ENCODE measurements at regions not wholly inside any gene's neighbourhood (a gene's known extent, or its start where the extent isn't known, plus 50 kb on each side); places are given as distances from the start of the nearest gene placed in this dataset.

DNA sequence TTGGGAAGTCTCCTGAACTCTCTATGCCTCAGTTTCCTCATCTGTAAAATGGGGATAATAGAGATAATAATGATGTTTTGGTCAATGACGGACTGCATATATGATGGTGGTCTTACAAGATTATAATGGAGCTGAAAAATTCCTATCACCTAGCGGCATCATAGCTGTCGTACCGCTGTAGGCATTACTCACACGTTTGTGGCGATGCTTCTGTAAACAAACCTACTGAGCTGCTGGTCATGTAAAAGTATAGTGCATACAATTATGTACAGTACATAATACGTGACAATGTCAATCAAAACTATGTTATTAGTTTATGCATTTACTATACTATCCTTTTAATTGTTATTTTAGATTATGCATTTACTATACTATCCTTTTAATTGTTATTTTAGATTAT lies 339.1 kb upstream of the NPVF start:
- DNase-seq (ENCODE audit: low spot score in 2 of 2) (no peak), ATAC-seq (no peak)
- H3K9me3 Mint-ChIP-seq: no peaks in the 10 kb centered on the region
- H3K4me1 Mint-ChIP-seq: peaks cover 6% of the 10 kb centered on the region
- no peak overlapping the region for H3K27ac Mint-ChIP-seq
- H3K4me3 Mint-ChIP-seq: no peak overlapping the region
- no peaks in the 10 kb centered on the region for H3K36me3 Mint-ChIP-seq

- DNase-seq (ENCODE audit: low spot score in 2 of 2) (no peak), ATAC-seq (no peak)
- no peak overlapping the region for H3K27ac Mint-ChIP-seq
- H3K4me3 Mint-ChIP-seq: no peak overlapping the region
- H3K36me3 Mint-ChIP-seq: no peaks in the 10 kb centered on the region
- no peaks in the 10 kb centered on the region for H3K9me3 Mint-ChIP-seq
- peaks cover 6% of the 10 kb centered on the region for H3K4me1 Mint-ChIP-seq
Observed at GRCh38 chr7:25569765-25570164, 341.5 kb upstream of the NPVF start.

DNA sequence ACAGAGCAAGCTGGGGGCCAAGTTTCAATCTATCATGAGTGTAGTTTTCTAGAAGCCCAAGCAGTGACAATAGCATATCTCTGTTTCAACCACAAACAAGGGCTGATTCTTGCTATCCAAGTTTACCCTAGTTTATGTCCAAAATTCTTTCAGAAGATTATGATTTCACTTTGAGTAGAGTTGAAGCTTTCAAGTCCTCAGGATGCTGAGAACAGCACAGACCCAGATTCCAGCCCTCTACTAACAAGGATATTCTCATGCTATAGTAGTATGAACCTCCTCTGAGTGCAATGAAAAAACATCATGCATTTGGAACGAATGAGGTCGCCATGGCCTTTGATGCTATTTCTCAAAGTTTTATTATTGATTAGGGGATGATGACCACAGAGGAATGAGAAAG lies 344.1 kb upstream of the NPVF start:
- no peak for ATAC-seq

GRCh38 chr7:25574828-25575227 lies 346.5 kb upstream of the NPVF start:
- no peak for ATAC-seq
- H3K36me3 Mint-ChIP-seq: no peaks in the 10 kb centered on the region
- no peaks in the 10 kb centered on the region for H3K4me1 Mint-ChIP-seq
- H3K27ac Mint-ChIP-seq: no peak overlapping the region
- DNase-seq (ENCODE audit: low spot score in 2 of 2): no peak
- no peak overlapping the region for H3K4me3 Mint-ChIP-seq
- H3K9me3 Mint-ChIP-seq: no peaks in the 10 kb centered on the region

More for the DNA sequence above, 344.1 kb upstream of the NPVF start:
- Mint-ChIP-seq H3K36me3 (no peaks in the 10 kb centered on the region), H3K4me3 (no peak overlapping the region), H3K9me3 (no peaks in the 10 kb centered on the region), H3K4me1 (no peaks in the 10 kb centered on the region), H3K27ac (no peak overlapping the region)
- no peak for DNase-seq (ENCODE audit: low spot score in 2 of 2)

DNA sequence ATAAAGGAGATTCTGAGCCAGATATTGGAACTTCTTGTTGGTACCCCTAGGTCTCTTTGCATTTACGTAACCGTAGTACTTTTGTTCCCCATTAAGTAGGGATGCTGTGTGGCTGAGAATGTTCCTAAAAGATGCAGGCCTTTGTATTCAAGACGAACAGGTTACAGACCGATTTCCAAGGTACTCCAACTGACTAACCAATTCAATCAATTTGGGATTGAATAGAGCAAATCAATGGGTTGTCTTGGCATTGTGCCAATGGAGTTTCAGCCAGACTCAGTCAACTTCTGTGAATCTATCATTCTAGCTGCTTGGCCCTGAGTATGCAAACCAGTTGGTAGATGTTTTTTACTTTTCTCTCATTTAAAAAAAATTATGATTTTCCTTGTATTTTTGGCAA lies 347.3 kb upstream of the NPVF start:
- Mint-ChIP-seq H3K27ac (no peak overlapping the region), H3K36me3 (no peaks in the 10 kb centered on the region), H3K4me1 (no peaks in the 10 kb centered on the region), H3K4me3 (no peak overlapping the region), H3K9me3 (no peaks in the 10 kb centered on the region)
- ATAC-seq (no peak), DNase-seq (ENCODE audit: low spot score in 2 of 2) (no peak)

DNA sequence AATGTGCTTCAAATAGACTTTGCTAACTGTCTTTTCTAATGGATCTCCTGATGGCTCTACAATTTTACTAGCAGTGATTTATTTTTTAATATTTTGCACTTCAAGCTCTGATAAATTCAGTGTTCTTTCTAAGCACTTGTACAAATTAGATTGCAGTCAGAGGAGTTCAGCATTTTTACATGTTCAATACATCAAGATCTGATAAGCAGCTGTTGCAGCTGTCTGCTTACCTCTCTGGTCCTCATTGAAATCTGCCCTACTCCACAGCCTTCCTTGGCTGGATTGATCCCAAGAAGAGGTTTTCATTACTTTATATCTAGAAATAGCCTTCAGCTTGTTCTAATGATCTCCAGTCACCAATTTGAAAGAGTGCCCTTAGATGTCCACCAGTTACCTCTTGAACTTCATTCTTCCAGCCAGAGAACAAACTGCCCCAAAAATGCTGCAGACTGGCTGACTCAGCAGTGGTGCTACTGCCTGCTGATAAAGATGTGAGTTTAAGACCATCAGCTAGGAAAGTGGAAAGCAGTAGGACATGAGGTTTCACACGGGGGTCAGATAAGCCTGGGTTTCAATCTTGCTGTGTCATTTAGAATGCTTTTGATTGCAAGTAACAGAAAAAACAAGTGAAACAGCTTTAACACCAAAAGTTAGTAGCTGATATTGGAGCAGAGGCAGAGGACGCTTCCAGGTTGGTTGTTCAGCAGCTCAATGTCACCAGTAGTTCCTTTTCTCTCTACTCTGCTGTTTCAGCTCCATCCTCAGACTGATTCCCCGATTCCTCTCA lies 350.9 kb upstream of the NPVF start:
- Mint-ChIP-seq H3K27ac (no peak overlapping the region), H3K4me3 (no peak overlapping the region), H3K36me3 (no peaks in the 10 kb centered on the region), H3K9me3 (no peaks in the 10 kb centered on the region), H3K4me1 (no peaks in the 10 kb centered on the region)
- no peak for DNase-seq (ENCODE audit: low spot score in 2 of 2)
- no peak for ATAC-seq

DNA sequence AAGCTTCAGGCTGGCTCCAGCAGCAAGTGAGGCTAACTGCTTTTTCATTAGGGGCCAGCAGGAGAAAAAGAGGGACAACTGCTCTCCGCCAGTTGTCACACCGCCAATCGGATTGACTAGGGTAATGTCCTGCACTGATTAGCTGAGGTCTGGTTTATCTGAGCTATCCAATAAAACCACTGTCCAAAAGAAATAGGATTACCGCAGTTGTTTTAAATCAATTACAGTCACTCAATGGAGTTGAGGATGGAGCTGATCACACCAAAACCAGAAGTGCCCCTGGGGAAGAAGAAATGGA lies 351.4 kb upstream of the NPVF start:
- ATAC-seq: no peak
- H3K9me3 Mint-ChIP-seq: no peaks in the 10 kb centered on the region
- no peak for DNase-seq (ENCODE audit: low spot score in 2 of 2)
- no peak overlapping the region for H3K4me3 Mint-ChIP-seq
- no peaks in the 10 kb centered on the region for H3K4me1 Mint-ChIP-seq
- H3K27ac Mint-ChIP-seq: no peak overlapping the region
- no peaks in the 10 kb centered on the region for H3K36me3 Mint-ChIP-seq

- H3K4me1 Mint-ChIP-seq: no peaks in the 10 kb centered on the region
- DNase-seq (ENCODE audit: low spot score in 2 of 2): no peak
- H3K4me3 Mint-ChIP-seq: no peak overlapping the region
- H3K36me3 Mint-ChIP-seq: no peaks in the 10 kb centered on the region
- H3K9me3 Mint-ChIP-seq: no peaks in the 10 kb centered on the region
- no peak overlapping the region for H3K27ac Mint-ChIP-seq
- no peak for ATAC-seq
Observed at GRCh38 chr7:25580141-25580540, 351.9 kb upstream of the NPVF start.

DNA sequence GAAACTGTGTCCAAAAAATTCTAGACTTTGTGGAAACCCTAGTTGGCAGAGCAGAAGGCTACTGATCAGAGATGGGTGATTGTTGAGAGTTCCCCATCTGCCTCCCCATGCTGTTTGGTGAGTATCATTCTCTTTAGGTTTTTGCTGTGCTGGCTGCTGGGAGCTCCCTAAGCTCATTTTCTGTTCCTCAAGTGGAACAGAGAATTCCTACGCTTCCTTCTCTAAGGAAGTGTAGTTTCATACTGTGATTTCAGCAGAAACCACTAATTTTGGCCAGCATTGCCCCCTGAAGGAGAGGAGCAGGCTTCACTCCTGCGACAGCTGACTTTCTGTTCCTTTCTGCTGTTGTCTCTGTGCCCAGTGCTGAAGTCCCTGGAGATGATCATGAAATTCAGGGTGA lies 355.3 kb upstream of the NPVF start:
- ATAC-seq (no peak), DNase-seq (ENCODE audit: low spot score in 2 of 2) (no peak)
- Mint-ChIP-seq H3K9me3 (no peaks in the 10 kb centered on the region), H3K4me3 (no peak overlapping the region), H3K4me1 (no peaks in the 10 kb centered on the region), H3K36me3 (no peaks in the 10 kb centered on the region), H3K27ac (no peak overlapping the region)

GRCh38 chr7:25584112-25584938 lies 356.0 kb upstream of the NPVF start:
- ATAC-seq: no peak
- no peak for DNase-seq (ENCODE audit: low spot score in 2 of 2)
- Mint-ChIP-seq H3K4me1 (no peaks in the 10 kb centered on the region), H3K36me3 (no peaks in the 10 kb centered on the region), H3K4me3 (no peak overlapping the region), H3K9me3 (no peaks in the 10 kb centered on the region), H3K27ac (no peak overlapping the region)

DNA sequence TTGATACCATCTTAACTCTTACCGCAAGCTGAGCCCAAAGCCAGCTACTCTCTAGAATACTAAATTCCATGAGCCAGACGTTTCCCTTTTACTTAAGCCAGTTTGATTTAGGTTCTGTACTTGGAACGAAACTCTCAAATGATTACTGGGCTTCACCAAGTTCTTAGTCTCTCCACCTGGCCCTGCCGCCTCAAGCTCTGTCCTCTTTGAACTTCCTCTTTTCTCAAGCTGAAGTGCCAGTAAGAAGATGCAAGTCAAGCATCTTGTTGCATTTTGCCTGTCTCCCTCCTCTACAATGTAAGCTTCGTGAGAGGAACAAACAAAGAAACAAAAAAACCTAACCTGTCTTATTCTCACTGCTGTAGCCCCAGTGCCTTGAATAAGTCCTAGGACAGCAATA lies 358.2 kb upstream of the NPVF start:
- no peak overlapping the region for H3K4me3 Mint-ChIP-seq
- H3K36me3 Mint-ChIP-seq: no peaks in the 10 kb centered on the region
- DNase-seq (ENCODE audit: low spot score in 2 of 2) (no peak), ATAC-seq (no peak)
- no peak overlapping the region for H3K27ac Mint-ChIP-seq
- no peaks in the 10 kb centered on the region for H3K4me1 Mint-ChIP-seq
- H3K9me3 Mint-ChIP-seq: no peaks in the 10 kb centered on the region

DNA sequence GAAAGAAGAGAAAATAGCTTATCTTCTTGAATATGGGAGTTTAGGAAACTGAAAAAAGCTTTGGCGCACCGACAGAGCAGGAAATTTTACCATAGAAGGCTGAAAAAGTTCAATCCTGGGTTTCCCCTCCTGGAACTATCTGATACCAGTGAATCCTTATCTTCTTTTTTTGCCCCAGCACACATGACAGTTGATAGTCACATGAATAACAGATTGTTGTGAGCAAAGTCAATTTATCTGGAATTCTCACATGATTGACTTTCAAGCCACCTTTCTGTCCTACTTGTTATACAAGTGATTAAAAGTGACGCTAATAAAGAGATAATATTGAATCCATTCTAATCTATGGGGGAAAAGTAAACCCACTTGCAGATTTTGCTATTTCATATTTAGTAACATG lies 365.8 kb upstream of the NPVF start:
- no peaks in the 10 kb centered on the region for H3K9me3 Mint-ChIP-seq
- no peaks in the 10 kb centered on the region for H3K36me3 Mint-ChIP-seq
- ATAC-seq (no peak), DNase-seq (ENCODE audit: low spot score in 2 of 2) (no peak)
- no peaks in the 10 kb centered on the region for H3K4me1 Mint-ChIP-seq
- H3K4me3 Mint-ChIP-seq: no peak overlapping the region
- no peak overlapping the region for H3K27ac Mint-ChIP-seq

DNA sequence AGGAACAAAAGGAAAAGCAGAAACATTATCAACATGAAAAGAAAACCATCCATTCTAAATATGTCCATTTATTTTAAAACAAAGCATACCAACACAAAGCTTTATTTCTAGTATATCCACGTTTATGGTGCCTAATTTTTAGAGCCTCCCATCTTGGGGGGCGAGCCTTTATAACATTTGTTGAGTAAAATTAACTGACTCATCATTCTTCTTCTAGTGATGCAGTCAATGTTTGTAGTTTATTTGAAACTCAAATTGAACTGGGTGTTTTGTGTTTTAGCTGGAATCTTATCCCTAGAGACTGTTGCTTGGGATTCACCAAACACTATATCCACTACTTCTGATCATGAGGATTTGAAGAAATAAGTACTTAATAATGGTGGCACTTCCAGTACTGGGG lies 366.4 kb upstream of the NPVF start:
- no peak overlapping the region for H3K27ac Mint-ChIP-seq
- H3K36me3 Mint-ChIP-seq: no peaks in the 10 kb centered on the region
- no peaks in the 10 kb centered on the region for H3K4me1 Mint-ChIP-seq
- H3K9me3 Mint-ChIP-seq: no peaks in the 10 kb centered on the region
- DNase-seq (ENCODE audit: low spot score in 2 of 2): no peak
- ATAC-seq: no peak
- H3K4me3 Mint-ChIP-seq: no peak overlapping the region

DNA sequence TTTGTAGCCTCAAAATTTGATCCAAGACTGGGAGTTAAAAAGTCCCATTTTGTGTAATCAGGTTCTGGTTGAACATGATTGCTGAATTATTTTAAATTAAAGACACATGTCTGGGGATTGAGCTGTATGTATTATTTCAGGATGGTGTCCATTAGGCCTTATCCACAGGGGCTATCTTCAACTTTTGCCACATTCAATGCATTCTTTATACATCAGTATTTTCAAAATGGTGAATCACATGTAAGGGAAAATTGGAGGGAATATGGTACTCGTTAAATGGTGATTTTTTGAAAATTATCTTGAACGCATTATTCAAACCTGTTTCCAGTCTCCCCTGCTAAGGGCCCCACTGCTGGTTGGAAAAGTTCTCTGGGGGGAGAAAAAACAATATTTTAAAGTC lies 367.7 kb upstream of the NPVF start:
- no peak overlapping the region for H3K27ac Mint-ChIP-seq
- H3K36me3 Mint-ChIP-seq: no peaks in the 10 kb centered on the region
- no peak for ATAC-seq
- no peaks in the 10 kb centered on the region for H3K9me3 Mint-ChIP-seq
- DNase-seq (ENCODE audit: low spot score in 2 of 2): no peak
- no peaks in the 10 kb centered on the region for H3K4me1 Mint-ChIP-seq
- H3K4me3 Mint-ChIP-seq: no peak overlapping the region

- no peak overlapping the region for H3K27ac Mint-ChIP-seq
- no peaks in the 10 kb centered on the region for H3K9me3 Mint-ChIP-seq
- no peaks in the 10 kb centered on the region for H3K4me1 Mint-ChIP-seq
- no peak for ATAC-seq
- no peaks in the 10 kb centered on the region for H3K36me3 Mint-ChIP-seq
- H3K4me3 Mint-ChIP-seq: no peak overlapping the region
- no peak for DNase-seq (ENCODE audit: low spot score in 2 of 2)
Observed at GRCh38 chr7:25596443-25596842, 368.2 kb upstream of the NPVF start.

DNA sequence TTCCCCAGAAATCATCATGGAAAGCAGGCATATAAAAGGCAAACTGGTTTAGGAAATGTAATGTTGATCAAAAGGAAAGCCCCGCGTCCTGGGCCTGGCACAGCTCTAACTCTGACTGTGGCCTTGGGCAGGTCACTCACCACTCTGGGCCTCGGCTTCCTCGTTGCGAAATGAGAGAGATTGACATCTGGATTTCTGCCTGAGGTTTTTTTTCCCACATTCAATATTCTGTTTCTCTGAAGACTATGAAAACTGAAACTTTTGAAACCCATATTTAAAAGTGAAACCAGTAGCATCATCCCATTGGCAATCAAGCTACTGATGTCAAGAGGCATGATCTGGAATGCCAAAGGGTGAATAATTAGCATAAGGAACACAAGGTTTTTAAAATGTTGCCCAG lies 369.7 kb upstream of the NPVF start:
- no peak overlapping the region for H3K4me3 Mint-ChIP-seq
- no peaks in the 10 kb centered on the region for H3K9me3 Mint-ChIP-seq
- H3K4me1 Mint-ChIP-seq: no peaks in the 10 kb centered on the region
- no peak overlapping the region for H3K27ac Mint-ChIP-seq
- no peak for DNase-seq (ENCODE audit: low spot score in 2 of 2)
- ATAC-seq: no peak
- no peaks in the 10 kb centered on the region for H3K36me3 Mint-ChIP-seq
